Stomach (tissue), 4 donors: ENCODE measurements at regions not wholly inside any gene's neighbourhood (a gene's known extent, or its start where the extent isn't known, plus 50 kb on each side); places are given as distances from the start of the nearest gene placed in this dataset.

Experiments used
- CTCF ChIP-seq, 7 experiments: fragments of 450-650 bp in 4 of 7; fragments of 200-600 bp in 3 of 7; sonication (generic) in 3 of 7; IDR thresholded peaks; one replicate each; pipeline ENCODE4 v1.5.1; 2016 to 2019; ENCODE audit warnings: antibody characterized with exemption in 7 of 7, control low read depth in 2 of 7, mild to moderate bottlenecking in 1 of 7
- EP300 ChIP-seq: sonication (generic); formaldehyde crosslinking; IDR thresholded peaks from one replicate; pipeline ENCODE4 v1.6.1; 2017; ENCODE audit warnings: antibody characterized with exemption
- POLR2A ChIP-seq, 4 donors: fragments of 450-650 bp; IDR thresholded peaks; one replicate each; pipeline ENCODE4 v1.6.1; 2016; ENCODE audit warnings: antibody characterized with exemption in 4 of 4, control low read depth in 2 of 4, mild to moderate bottlenecking in 1 of 4, moderate library complexity in 1 of 4

DNA sequence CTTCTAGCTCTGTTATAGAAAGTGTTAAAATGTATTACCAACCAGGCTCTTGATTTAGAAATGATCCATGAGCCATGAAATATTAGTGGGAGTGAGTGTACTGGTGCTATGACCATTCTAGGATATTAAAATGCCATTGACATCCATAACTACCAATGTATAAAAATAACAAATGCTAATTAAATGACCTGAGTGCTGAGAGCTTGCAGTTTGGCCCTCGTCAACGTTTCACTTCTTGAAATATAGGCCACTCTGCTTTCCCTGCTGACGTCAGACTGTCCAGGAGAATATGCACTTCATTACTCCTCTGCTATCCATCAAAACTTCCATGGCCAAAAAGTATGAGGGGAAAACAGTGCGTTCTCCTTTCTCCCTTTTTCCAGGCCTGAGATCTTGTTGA, 563.1 kb downstream of the METTL15 start:
- TF ChIP-seq POLR2A (IDR thresholded peaks at IDR 0.05) (no peak), EP300 (no peak), CTCF (IDR thresholded peaks at IDR 0.05) (no peak)
